ENCODE measurements at regions not wholly inside any gene's neighbourhood (a gene's known extent, or its start where the extent isn't known, plus 50 kb on each side); places are given as distances from the start of the nearest gene placed in this dataset.
A peak's percentile ranks its signal among the peaks of the same experiment; 100 is the strongest.

DNA sequence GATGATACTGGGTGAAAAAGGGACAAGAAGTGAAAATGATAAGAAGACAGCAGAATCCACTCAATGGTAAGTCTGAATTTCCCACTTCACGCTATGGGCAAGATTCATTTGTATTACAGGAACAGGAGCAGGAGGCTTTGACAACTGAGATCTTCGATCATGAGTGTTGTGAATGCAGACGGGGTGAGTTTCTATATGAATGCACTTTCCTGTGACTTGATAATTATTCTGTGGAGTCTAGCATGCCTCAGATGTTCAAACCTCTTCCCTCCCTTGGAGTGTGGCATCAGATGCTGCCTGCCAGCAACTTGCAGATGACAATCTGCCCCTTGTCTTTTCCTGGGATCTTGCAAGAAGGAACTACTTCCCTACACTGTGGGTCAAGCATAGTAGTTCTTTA, 225.4 kb downstream of the HLX start:
- no peaks in the 10 kb centered on the region for H3K9me3 ChIP-seq
- H3K36me3 ChIP-seq: no peaks in the 10 kb centered on the region
- H3K27me3 ChIP-seq: no peaks in the 10 kb centered on the region
- H3K4me1 ChIP-seq: peaks cover 6% of the 10 kb centered on the region; the same call in 1 of the 2 replicates
- DNase-seq: no peak
- TF ChIP-seq, protein P1, sequence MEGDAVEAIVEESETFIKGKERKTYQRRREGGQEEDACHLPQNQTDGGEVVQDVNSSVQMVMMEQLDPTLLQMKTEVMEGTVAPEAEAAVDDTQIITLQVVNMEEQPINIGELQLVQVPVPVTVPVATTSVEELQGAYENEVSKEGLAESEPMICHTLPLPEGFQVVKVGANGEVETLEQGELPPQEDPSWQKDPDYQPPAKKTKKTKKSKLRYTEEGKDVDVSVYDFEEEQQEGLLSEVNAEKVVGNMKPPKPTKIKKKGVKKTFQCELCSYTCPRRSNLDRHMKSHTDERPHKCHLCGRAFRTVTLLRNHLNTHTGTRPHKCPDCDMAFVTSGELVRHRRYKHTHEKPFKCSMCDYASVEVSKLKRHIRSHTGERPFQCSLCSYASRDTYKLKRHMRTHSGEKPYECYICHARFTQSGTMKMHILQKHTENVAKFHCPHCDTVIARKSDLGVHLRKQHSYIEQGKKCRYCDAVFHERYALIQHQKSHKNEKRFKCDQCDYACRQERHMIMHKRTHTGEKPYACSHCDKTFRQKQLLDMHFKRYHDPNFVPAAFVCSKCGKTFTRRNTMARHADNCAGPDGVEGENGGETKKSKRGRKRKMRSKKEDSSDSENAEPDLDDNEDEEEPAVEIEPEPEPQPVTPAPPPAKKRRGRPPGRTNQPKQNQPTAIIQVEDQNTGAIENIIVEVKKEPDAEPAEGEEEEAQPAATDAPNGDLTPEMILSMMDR (IDR thresholded peaks at IDR 0.05; ENCODE audit: low read depth, low read length): no peak
- no peak overlapping the region for H3K4me3 ChIP-seq (ENCODE audit: low read depth, low read length)

GRCh38 chr1:221105578-221105977, 226.3 kb downstream of the HLX start:
- TF ChIP-seq, protein P1 (IDR thresholded peaks at IDR 0.05; ENCODE audit: low read depth, low read length): no peak
- DNase-seq: no peak

GRCh38 chr1:221106616-221107015, 227.4 kb downstream of the HLX start:
- Histone ChIP-seq H3K27me3 (no peaks in the 10 kb centered on the region), H3K9me3 (no peaks in the 10 kb centered on the region), H3K36me3 (no peaks in the 10 kb centered on the region), H3K4me3 (ENCODE audit: low read depth, low read length) (no peak overlapping the region), H3K4me1 (no peaks in the 10 kb centered on the region)
- TF ChIP-seq, protein P1 (IDR thresholded peaks at IDR 0.05; ENCODE audit: low read depth, low read length): no peak
- no peak for DNase-seq

More at GRCh38 chr1:221105578-221105977, 226.3 kb downstream of the HLX start:
- Histone ChIP-seq H3K36me3 (no peaks in the 10 kb centered on the region), H3K4me3 (ENCODE audit: low read depth, low read length) (no peak overlapping the region), H3K9me3 (no peaks in the 10 kb centered on the region), H3K27me3 (no peaks in the 10 kb centered on the region), H3K4me1 (peaks cover 5% of the 10 kb centered on the region; the same call in 1 of the 2 replicates)

GRCh38 chr1:221109930-221110329, 230.7 kb downstream of the HLX start:
- TF ChIP-seq, protein P1 (IDR thresholded peaks at IDR 0.05; ENCODE audit: low read depth, low read length): no peak
- Histone ChIP-seq H3K27me3 (no peaks in the 10 kb centered on the region), H3K9me3 (no peaks in the 10 kb centered on the region), H3K4me3 (ENCODE audit: low read depth, low read length) (no peak overlapping the region), H3K36me3 (no peaks in the 10 kb centered on the region), H3K4me1 (no peaks in the 10 kb centered on the region)
- no peak for DNase-seq

DNA sequence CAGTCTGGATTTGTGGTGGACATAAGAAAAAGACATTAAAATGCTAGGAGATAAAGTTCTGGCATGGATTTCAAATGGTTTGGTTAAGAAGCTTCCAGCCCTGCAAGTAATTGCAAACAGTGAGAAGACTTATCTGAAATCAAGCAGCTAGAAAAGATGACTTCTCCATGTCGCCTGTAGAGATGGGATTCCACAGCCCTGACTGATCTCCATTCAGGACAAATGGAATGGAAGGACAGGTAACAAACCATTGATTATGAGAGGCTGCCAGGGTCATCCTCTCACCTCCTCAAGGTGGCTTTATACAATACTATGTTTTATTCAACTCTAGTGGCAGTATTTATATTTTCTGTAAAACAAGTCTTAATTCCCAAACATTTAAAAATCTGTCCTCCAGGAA, 237.9 kb downstream of the HLX start:
- TF ChIP-seq, protein P1 (IDR thresholded peaks at IDR 0.05; ENCODE audit: low read depth, low read length): no peak
- Histone ChIP-seq H3K4me3 (ENCODE audit: low read depth, low read length) (no peak overlapping the region), H3K9me3 (no peaks in the 10 kb centered on the region), H3K27me3 (no peaks in the 10 kb centered on the region), H3K4me1 (peaks cover 15% of the 10 kb centered on the region), H3K36me3 (no peaks in the 10 kb centered on the region)
- DNase-seq: no peak

DNA sequence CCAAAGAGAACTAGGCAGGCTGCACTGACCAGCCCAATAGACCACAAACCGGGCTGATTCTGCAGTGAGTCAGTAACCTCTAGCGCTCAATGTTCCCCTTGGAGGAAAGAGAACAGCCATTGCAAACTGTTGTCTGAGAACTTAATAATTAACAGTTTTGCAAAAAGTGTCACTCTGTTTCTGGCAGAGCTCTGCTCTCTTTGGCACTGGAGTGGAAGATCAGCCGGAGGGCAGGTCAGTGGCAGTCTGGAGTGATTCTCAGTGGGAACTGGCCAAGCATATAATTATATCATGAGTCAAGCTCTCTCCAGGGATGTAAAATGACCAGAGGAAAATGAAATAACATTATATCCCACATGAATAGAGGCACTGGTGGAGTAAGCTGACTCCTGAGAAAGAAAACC, 238.3 kb downstream of the HLX start:
- peaks cover 15% of the 10 kb centered on the region for H3K4me1 ChIP-seq
- peak; percentile 58 for DNase-seq
- TF ChIP-seq, protein P1 (IDR thresholded peaks at IDR 0.05; ENCODE audit: low read depth, low read length): no peak
- no peaks in the 10 kb centered on the region for H3K9me3 ChIP-seq
- no peaks in the 10 kb centered on the region for H3K36me3 ChIP-seq
- H3K27me3 ChIP-seq: no peaks in the 10 kb centered on the region
- no peak overlapping the region for H3K4me3 ChIP-seq (ENCODE audit: low read depth, low read length)
